Ectodermal cell (in vitro differentiated cells): ENCODE measurements at regions not wholly inside any gene's neighbourhood (a gene's known extent, or its start where the extent isn't known, plus 50 kb on each side); places are given as distances from the start of the nearest gene placed in this dataset.
"Not testable (repeated sequence)": the region's sequence is repeated elsewhere in the genome, so short reads cannot be mapped to it uniquely, and the experiment has no call there.

Experiments used
- H3K27ac ChIP-seq: 2 replicates; pipeline ENCODE4 v1.7.0; 2013; ENCODE audit warnings: mild to moderate bottlenecking, low read depth, low read length; ENCODE audit not compliant: insufficient read depth, poor library complexity, severe bottlenecking
- H3K27me3 ChIP-seq: 2 replicates; pipeline ENCODE4 v1.7.0; 2013; ENCODE audit warnings: mild to moderate bottlenecking, low read length; ENCODE audit not compliant: insufficient read depth, control insufficient read depth, poor library complexity, severe bottlenecking
- H3K36me3 ChIP-seq: one replicate; pipeline ENCODE4 v1.7.0; 2013; ENCODE audit warnings: low read length; ENCODE audit not compliant: control insufficient read depth, insufficient read depth
- H3K4me1 ChIP-seq: one replicate; pipeline ENCODE4 v1.7.0; 2013; ENCODE audit warnings: low read length; ENCODE audit not compliant: control insufficient read depth, insufficient read depth
- H3K4me3 ChIP-seq: 2 replicates; pipeline ENCODE4 v1.7.0; 2013; ENCODE audit warnings: low read depth, low read length, control low read depth; ENCODE audit not compliant: insufficient read depth
- H3K9me3 ChIP-seq: 2 replicates; pipeline ENCODE4 v1.7.0; 2013; ENCODE audit warnings: mild to moderate bottlenecking, low read length, moderate library complexity; ENCODE audit not compliant: control insufficient read depth
- WGBS, 2 experiments: methylation state at CpG; one replicate each; pipeline ENCODE4 v1.1.7; 2013; ENCODE audit warnings: missing lambda C conversion rate in 2 of 2; 5-methylcytosine and 5-hydroxymethylcytosine counted together

DNA sequence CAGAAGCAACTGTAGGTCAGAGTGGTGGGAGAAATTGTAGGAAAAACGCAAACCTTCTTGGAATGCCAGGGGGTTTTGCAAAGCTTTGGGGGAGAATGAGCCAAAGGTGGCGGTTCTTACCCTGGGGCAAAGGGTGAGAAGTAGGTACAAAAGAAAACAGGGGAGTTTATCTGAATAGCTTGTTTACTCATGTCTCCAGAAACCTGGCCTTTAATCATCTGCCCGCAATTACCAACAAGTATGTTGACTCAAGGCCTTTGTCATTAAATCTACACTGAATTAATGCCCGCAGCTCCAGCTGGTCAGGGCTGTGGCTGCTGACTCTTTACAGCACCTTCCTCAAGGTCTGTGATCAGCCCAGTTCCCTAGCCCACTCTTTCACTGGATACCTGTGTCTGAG is 320.1 kb downstream of the CBLN1 start:
- 84 to 88% methylated on average over 4 of the region's 4 CpGs for WGBS, 2 experiments
- no peak overlapping the region for H3K27ac ChIP-seq
- H3K27me3 ChIP-seq, result no peaks in the 10 kb centered on the region
- H3K4me3 ChIP-seq, result no peak overlapping the region
- no peaks in the 10 kb centered on the region for H3K9me3 ChIP-seq
- H3K4me1 ChIP-seq, result no peaks in the 10 kb centered on the region
- no peaks in the 10 kb centered on the region for H3K36me3 ChIP-seq

DNA sequence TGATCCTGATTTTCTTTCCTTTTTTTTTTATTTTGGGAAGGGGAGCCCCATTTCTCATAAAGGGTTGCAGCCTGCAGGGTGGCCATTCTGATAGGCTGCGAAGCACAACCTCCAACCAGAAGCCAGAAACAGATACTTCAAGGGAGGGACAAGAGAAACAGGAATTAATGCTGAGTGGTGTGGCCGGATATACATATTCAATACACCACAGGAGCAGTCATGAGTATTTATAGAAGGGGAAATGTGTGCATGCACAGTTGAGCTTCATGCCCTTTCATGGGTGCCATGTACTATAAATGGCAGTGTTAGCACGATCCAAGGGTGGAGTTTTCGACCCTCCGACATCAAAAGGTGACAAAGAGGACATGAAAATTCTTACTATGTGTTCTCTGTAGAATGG is 320.8 kb downstream of the CBLN1 start:
- H3K27ac ChIP-seq, result no peak overlapping the region
- H3K4me3 ChIP-seq, result no peak overlapping the region
- WGBS, 2 experiments, result 92 to 94% methylated on average over 4 to 5 of the region's 5 CpGs
- H3K36me3 ChIP-seq, result no peaks in the 10 kb centered on the region
- H3K4me1 ChIP-seq, result no peaks in the 10 kb centered on the region
- H3K9me3 ChIP-seq, result no peaks in the 10 kb centered on the region
- no peaks in the 10 kb centered on the region for H3K27me3 ChIP-seq

DNA sequence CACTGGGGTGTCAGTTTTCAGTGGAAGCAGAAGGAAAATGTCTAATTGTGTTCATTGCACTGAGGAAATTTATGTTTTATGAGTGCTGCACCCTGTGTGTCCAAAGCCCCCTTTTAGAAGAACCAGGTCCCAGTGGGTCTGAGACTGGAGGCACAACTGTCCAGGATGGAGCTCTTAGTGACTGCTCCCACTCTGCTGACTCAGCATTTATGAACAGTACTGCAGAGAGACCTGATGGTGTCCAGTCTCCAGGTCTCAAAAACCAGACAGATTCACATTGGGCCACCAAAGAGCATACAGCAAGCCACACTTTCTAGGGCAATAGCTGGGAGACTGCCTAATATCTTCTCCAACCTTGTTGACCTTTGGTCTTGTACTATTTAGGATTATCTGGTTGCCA is 321.9 kb downstream of the CBLN1 start:
- Histone ChIP-seq H3K4me1 (no peaks in the 10 kb centered on the region), H3K36me3 (no peaks in the 10 kb centered on the region), H3K27me3 (no peaks in the 10 kb centered on the region)

DNA sequence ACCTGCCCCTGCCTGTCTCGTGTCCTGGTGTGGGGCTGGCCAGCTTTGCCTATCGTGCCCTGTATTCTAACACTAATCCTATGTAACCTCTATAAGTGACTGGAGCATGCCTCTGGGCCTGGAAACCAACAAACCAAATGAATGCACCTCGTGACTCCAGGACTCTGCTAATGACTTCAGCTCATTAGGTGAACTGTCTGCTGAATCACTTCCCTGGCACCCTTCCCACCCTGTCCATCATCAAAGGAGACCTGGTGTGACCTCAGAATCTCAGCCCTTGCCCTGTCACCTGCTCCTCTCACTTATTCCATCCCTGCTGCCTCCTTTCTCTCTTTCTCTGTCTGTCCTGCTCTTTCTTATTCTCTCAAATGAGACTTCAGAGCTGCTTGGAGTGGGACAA is 322.4 kb downstream of the CBLN1 start:
- Histone ChIP-seq H3K27me3 (no peaks in the 10 kb centered on the region), H3K9me3 (no peaks in the 10 kb centered on the region), H3K4me1 (no peaks in the 10 kb centered on the region), H3K27ac (no peak overlapping the region), H3K36me3 (no peaks in the 10 kb centered on the region), H3K4me3 (no peak overlapping the region)
- WGBS, 2 experiments, result 86 to 90% methylated on average over 3 of the region's 3 CpGs

More for the DNA sequence above, 321.9 kb downstream of the CBLN1 start:
- no peak overlapping the region for H3K4me3 ChIP-seq
- no peak overlapping the region for H3K27ac ChIP-seq
- no peaks in the 10 kb centered on the region for H3K9me3 ChIP-seq

DNA sequence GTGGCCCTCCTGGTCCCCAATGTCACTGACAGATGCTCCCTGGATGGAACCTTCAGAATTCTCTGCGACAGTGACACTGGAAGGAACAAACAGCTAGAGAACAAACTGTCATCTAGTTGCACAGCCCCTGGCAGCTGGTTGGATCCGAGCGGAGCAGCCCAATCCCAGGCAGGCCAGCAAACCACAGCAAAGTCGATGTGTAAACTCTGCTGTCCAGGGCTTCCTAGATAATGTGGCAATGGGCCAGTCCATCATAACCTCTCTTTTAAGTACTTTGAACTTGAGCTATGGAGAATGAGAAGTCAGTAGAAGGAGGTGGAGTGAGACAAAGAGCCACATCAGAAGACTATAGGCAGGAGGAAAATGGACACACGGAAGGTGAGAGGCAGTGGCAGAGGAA is 323.0 kb downstream of the CBLN1 start:
- H3K9me3 ChIP-seq, result no peaks in the 10 kb centered on the region
- 91 to 93% methylated on average over 5 of the region's 5 CpGs for WGBS, 2 experiments
- no peaks in the 10 kb centered on the region for H3K36me3 ChIP-seq
- no peak overlapping the region for H3K4me3 ChIP-seq
- H3K27me3 ChIP-seq, result no peaks in the 10 kb centered on the region
- H3K27ac ChIP-seq, result no peak overlapping the region
- H3K4me1 ChIP-seq, result no peaks in the 10 kb centered on the region

DNA sequence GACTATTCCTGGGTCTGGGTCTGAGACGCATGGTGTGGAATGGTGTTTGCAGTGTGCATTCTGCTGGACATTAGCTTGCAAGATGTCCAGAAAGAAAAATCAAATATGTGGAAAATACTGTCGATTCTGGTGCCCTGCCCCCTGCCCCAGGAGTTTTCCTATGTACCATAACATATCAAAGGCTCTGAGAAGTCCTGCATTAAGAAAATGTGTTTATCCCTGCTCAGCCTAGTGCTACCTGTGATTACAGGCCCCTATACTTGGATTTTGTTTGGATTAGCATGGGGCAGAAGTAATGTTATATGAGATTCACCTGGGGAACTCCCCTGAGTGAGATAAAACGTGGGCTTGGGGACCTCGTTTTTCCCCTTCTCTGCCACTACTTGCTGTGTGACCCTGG is 325.0 kb downstream of the CBLN1 start:
- Histone ChIP-seq H3K27me3 (no peaks in the 10 kb centered on the region), H3K27ac (no peak overlapping the region), H3K4me1 (no peaks in the 10 kb centered on the region), H3K4me3 (no peak overlapping the region), H3K36me3 (no peaks in the 10 kb centered on the region), H3K9me3 (no peaks in the 10 kb centered on the region)
- WGBS, 2 experiments, result 94 to 95% methylated on average over 4 of the region's 4 CpGs

DNA sequence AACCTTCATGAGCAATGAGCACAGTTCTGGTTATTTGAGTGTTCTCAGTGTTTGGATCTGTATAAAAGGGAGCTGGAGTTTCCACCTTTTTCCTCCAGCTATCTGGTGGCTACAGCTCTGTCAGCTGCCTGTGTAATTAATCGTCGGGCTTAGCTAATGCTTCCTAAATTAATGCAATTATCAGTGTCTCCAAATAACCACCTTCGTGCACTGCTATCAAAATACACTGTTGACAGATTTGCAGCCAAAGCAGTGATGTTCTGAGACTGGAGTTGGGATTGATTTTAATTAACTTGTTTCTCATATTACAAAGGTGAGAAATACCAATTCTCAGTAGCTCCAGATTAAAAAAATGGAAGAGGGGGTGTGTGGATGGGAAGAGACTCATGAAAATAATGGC is 325.8 kb downstream of the CBLN1 start:
- H3K27ac ChIP-seq, result no peak overlapping the region
- no peaks in the 10 kb centered on the region for H3K36me3 ChIP-seq
- no peaks in the 10 kb centered on the region for H3K27me3 ChIP-seq
- no peak overlapping the region for H3K4me3 ChIP-seq
- H3K9me3 ChIP-seq, result no peaks in the 10 kb centered on the region
- WGBS, 2 experiments, result 86 to 87% methylated on average over 3 of the region's 3 CpGs
- no peaks in the 10 kb centered on the region for H3K4me1 ChIP-seq

DNA sequence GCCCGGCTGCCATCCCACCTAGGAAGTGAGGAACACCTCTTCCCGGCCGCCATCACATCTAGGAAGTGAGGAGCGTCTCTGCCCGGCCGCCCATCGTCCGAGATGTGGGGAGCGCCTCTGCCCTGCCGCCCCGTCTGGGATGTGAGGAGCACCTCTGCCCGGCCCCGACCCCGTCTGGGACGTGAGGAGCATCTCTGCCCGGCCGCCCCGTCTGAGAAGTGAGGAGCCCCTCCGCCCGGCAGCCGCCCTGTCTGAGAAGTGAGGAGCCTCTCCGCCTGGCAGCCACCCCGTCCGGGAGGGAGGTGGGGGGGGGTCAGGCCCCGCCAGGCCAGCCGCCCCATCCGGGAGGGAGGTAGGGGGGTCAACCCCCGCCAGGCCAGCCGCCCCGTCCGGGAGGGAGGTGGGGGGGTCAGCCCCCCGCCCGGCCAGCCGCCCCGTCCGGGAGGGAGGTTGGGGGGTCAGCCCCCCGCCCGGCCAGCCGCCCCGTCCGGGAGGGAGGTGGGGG is 330.0 kb downstream of the CBLN1 start:
- H3K4me3 ChIP-seq, H3K27me3 ChIP-seq, H3K4me1 ChIP-seq, H3K9me3 ChIP-seq, H3K36me3 ChIP-seq, H3K27ac ChIP-seq: not testable (repeated sequence)
- whole genome bisulfite sequencing, 2 experiments, result 97 to 98% methylated on average over 29 to 34 of the region's 41 CpGs

DNA sequence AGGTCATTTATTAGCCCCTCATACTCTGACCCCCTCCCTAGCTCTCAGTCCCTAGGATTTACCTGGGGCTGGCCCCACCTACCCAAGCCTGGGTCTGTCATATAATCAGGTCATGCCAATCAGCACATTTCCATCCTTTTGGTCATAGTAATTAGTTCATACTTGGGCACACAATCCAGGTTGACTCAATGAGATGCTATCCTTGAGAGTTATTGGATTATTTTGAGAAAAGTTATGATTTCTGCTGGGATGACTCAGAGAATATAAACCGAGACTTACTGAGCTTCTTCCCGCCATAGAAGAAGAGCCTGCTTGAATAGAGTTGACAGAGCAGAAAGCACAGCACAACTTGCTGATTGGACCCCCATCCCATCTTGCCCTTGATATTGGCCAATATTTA is 331.5 kb downstream of the CBLN1 start:
- Histone ChIP-seq H3K27ac (no peak overlapping the region), H3K4me1 (no peaks in the 10 kb centered on the region), H3K27me3 (no peaks in the 10 kb centered on the region), H3K4me3 (no peak overlapping the region), H3K36me3 (no peaks in the 10 kb centered on the region), H3K9me3 (no peaks in the 10 kb centered on the region)
- WGBS, 2 experiments, result 93 to 94% methylated on average over 2 of the region's 2 CpGs

DNA sequence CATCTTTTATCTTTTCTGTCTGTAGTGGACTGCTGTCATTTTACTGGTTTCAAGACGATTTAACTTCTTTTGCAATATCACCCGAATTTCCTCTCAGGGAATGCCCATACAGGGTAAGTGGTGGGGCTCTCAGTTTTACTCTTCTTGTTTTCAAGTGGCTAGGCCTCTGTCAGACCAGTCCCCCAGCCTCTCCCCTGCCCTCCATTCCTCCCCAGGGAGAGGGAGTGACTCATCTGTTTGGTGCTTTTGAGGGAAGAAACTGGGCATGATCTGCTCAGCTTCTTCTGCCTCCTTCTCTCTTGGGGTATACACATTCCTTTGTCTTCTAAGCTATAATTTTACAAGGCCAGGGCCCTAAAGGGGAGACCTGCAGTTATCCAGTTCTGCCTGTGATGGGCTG is 332.0 kb downstream of the CBLN1 start:
- WGBS, 2 experiments, result 88 to 92% methylated on average over 2 of the region's 2 CpGs

DNA sequence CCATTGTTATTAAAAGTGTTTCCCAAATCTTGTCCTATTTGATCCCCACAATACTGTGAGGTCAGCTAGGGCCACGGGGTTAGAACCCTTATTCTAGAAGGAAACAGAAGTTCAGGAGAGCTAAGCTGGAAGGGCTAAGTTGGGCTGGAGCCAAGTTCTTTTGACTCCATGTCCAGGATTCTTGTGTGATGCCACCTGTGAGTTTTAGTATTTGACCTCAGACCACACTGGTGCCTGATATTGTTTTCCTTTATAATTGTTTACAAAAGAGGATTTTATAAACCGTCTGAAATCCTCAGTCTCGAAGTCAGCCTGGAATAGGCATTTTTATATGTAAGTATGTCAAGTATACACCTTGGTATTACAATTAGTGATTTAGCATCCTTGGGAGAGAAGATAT is 332.7 kb downstream of the CBLN1 start:
- WGBS, 2 experiments, result 95 to 96% methylated on average over 2 to 3 of the region's 3 CpGs
- Histone ChIP-seq H3K27me3 (no peaks in the 10 kb centered on the region), H3K4me3 (no peak overlapping the region), H3K27ac (no peak overlapping the region), H3K36me3 (no peaks in the 10 kb centered on the region), H3K4me1 (no peaks in the 10 kb centered on the region), H3K9me3 (no peaks in the 10 kb centered on the region)

More for the DNA sequence above, 332.0 kb downstream of the CBLN1 start:
- H3K36me3 ChIP-seq, result no peaks in the 10 kb centered on the region
- H3K4me1 ChIP-seq, result no peaks in the 10 kb centered on the region
- H3K27ac ChIP-seq, result no peak overlapping the region
- no peaks in the 10 kb centered on the region for H3K9me3 ChIP-seq
- no peak overlapping the region for H3K4me3 ChIP-seq
- H3K27me3 ChIP-seq, result no peaks in the 10 kb centered on the region
